B cell (primary cell): ENCODE measurements at regions not wholly inside any gene's neighbourhood (a gene's known extent, or its start where the extent isn't known, plus 50 kb on each side); places are given as distances from the start of the nearest gene placed in this dataset.

ENCODE experiments used
- ATAC-seq: fragments of 200-7000 bp; cut with Tn5 transposase; one replicate; pipeline ENCODE4 v1.10.0; 2021; ENCODE audit warnings: low read depth, mild to moderate bottlenecking, moderate number of reproducible peaks, moderate library complexity
- CTCF ChIA-PET: fragments of 350-600 bp; sonication (Branson Sonifier 250); formaldehyde crosslinking; loops from one replicate; lab custom pipeline; 2021; ENCODE audit warnings: antibody characterized with exemption, inconsistent platforms; lab: Charles Lee
- POLR2A ChIA-PET: fragments of 350-600 bp; sonication (Branson Sonifier 250); formaldehyde crosslinking; loops from one replicate; lab custom pipeline; 2021; ENCODE audit warnings: antibody characterized with exemption; lab: Charles Lee
- DNase-seq: peaks from one replicate; pipeline ENCODE4 v3.0.0; 2013
- H2AFZ ChIP-seq: 2 replicates; pipeline ENCODE4 v1.6.1; 2012; ENCODE audit warnings: mild to moderate bottlenecking, low read depth, low read length; ENCODE audit not compliant: insufficient read depth, poor library complexity, severe bottlenecking
- H3K27ac ChIP-seq, 2 donors: 1 replicate in 1 of 2; 2 replicates in 1 of 2; pipeline ENCODE4 v1.5.1; 2012 to 2013; ENCODE audit warnings: low read length in 2 of 2, mild to moderate bottlenecking in 2 of 2, moderate library complexity in 1 of 2
- H3K27me3 ChIP-seq, 4 experiments: fragments of 200-600 bp in 1 of 4; sonication (generic) in 1 of 4; replicated peaks in 1 of 4; 1 replicate in 2 of 4; 2 replicates in 2 of 4; pipeline versions ENCODE4 v1.6.1 to v1.7.0; 2013 to 2016; ENCODE audit warnings: low read length in 3 of 4, mild to moderate bottlenecking in 2 of 4, mixed read lengths in 1 of 4, moderate library complexity in 1 of 4; ENCODE audit not compliant: insufficient read depth in 4 of 4, control insufficient read depth in 3 of 4; ENCODE audit errors: control extremely low read depth in 1 of 4
- H3K36me3 ChIP-seq, 2 experiments: replicated peaks in 1 of 2; 1 replicate in 1 of 2; 2 replicates in 1 of 2; pipeline versions ENCODE4 v1.6.1 to v1.7.1; 2013; ENCODE audit warnings: low read length in 1 of 2; ENCODE audit not compliant: insufficient read depth in 2 of 2, control insufficient read depth in 1 of 2; ENCODE audit errors: control extremely low read depth in 1 of 2, extremely low read depth in 1 of 2
- H3K4me1 ChIP-seq, 2 donors: fragments of 200-600 bp in 1 of 2; sonication (generic) in 1 of 2; 1 replicate in 1 of 2; 2 replicates in 1 of 2; pipeline versions ENCODE4 v1.5.1 to v1.6.1; 2013 to 2017; ENCODE audit warnings: low read length in 2 of 2; ENCODE audit not compliant: control insufficient read depth in 2 of 2, insufficient read depth in 2 of 2
- H3K4me2 ChIP-seq: replicated peaks from 2 replicates; pipeline ENCODE3; 2012; ENCODE audit warnings: mild to moderate bottlenecking, low read depth, low read length; ENCODE audit not compliant: poor library complexity, severe bottlenecking
- H3K4me3 ChIP-seq, 5 experiments: fragments of 200-600 bp in 1 of 5; sonication (generic) in 1 of 5; 1 replicate in 3 of 5; 2 replicates in 2 of 5; pipeline versions ENCODE4 v1.5.1 to v1.7.0; 2011 to 2016; ENCODE audit warnings: low read length in 4 of 5, mild to moderate bottlenecking in 4 of 5, low read depth in 2 of 5, control low read depth in 1 of 5, moderate library complexity in 1 of 5; ENCODE audit not compliant: insufficient read depth in 1 of 5; ENCODE audit errors: control extremely low read depth in 1 of 5, extremely low read depth in 1 of 5
- H3K79me2 ChIP-seq: fragments of 200-600 bp; sonication (generic); one replicate; pipeline ENCODE4 v1.6.0; 2016; ENCODE audit warnings: low read length; ENCODE audit not compliant: control insufficient read depth, insufficient read depth
- H3K9ac ChIP-seq: fragments of 200-600 bp; sonication (generic); 2 replicates; pipeline ENCODE4 v1.6.1; 2017; ENCODE audit warnings: mild to moderate bottlenecking, low read length, moderate library complexity
- H3K9me3 ChIP-seq, 3 donors: one replicate each; pipeline versions ENCODE4 v1.6.1 to v1.7.1; 2013; ENCODE audit warnings: low read length in 2 of 3; ENCODE audit not compliant: control insufficient read depth in 2 of 3, insufficient read depth in 1 of 3; ENCODE audit errors: control extremely low read depth in 1 of 3
- H4K20me1 ChIP-seq: 2 replicates; pipeline ENCODE4 v1.6.0; 2012; ENCODE audit warnings: mild to moderate bottlenecking, low read length; ENCODE audit not compliant: insufficient read depth, control insufficient read depth, poor library complexity, severe bottlenecking
- H3K27ac Mint-ChIP-seq: one replicate; pipeline ENCODE4 v1.8.0; 2021; ENCODE audit warnings: mixed read lengths
- H3K27me3 Mint-ChIP-seq: one replicate; pipeline ENCODE4 v1.8.0; 2021; ENCODE audit warnings: mixed read lengths
- H3K4me1 Mint-ChIP-seq: one replicate; pipeline ENCODE4 v1.8.0; 2021; ENCODE audit warnings: mixed read lengths
- H3K4me3 Mint-ChIP-seq: one replicate; pipeline ENCODE4 v1.8.0; 2021; ENCODE audit warnings: mixed read lengths
- H3K9me3 Mint-ChIP-seq: one replicate; pipeline ENCODE4 v1.8.0; 2022; ENCODE audit warnings: mixed read lengths; ENCODE audit not compliant: insufficient read depth
- CTCF ChIP-seq: fragments of 200-600 bp; IDR thresholded peaks from one replicate; pipeline ENCODE4 v1.8.0; 2022; ENCODE audit warnings: antibody characterized with exemption, mild to moderate bottlenecking
- EZH2 ChIP-seq: IDR thresholded peaks from 2 replicates; pipeline ENCODE4 v1.6.1; 2012; ENCODE audit warnings: borderline replicate concordance, low read depth, mild to moderate bottlenecking, moderate library complexity, low read length; ENCODE audit not compliant: insufficient read depth, poor library complexity, severe bottlenecking
- WGBS: methylation state at CpG from one replicate; pipeline ENCODE4 v1.1.5; 2013; ENCODE audit warnings: missing lambda C conversion rate; ENCODE audit not compliant: insufficient coverage; 5-methylcytosine and 5-hydroxymethylcytosine counted together
- intact Hi-C: fragments of 100-400 bp; cut with micrococcal nuclease; formaldehyde crosslinking; loops from one replicate; pipeline ENCODE4 v1.10.0; 2022

- DNase-seq (no peak), ATAC-seq (no peak)
- Histone ChIP-seq H2AFZ (no peak overlapping the region), H3K4me2 (no peak overlapping the region), H3K4me1 (no peaks in the 10 kb centered on the region), H3K27me3 (no peaks in the 10 kb centered on the region), H3K79me2 (no peaks in the 10 kb centered on the region), H3K36me3 (no peaks in the 10 kb centered on the region), H3K9me3 (no peaks in the 10 kb centered on the region), H3K9ac (no peak overlapping the region), H3K27ac (no peak overlapping the region), H3K4me3 (no peak overlapping the region), H4K20me1 (no peaks in the 10 kb centered on the region)
- H3K4me1 Mint-ChIP-seq: no peaks in the 10 kb centered on the region
- H3K9me3 Mint-ChIP-seq: no peaks in the 10 kb centered on the region
- TF ChIP-seq EZH2: no peak
- no peak for TF ChIP-seq CTCF
- intact Hi-C loops: no loop called here
- H3K27me3 Mint-ChIP-seq: no peaks in the 10 kb centered on the region
- POLR2A ChIA-PET: no interaction called here
- no peak overlapping the region for H3K27ac Mint-ChIP-seq
- WGBS: 90% methylated on average over 7 of the region's 7 CpGs
- H3K4me3 Mint-ChIP-seq: no peak overlapping the region
- CTCF ChIA-PET: interaction anchor here (1.2 kb wide), 1 partner anchor 26 kb away, joined by 4 read pairs; no protein-coding TSS in a partner anchor
Observed at GRCh38 chr4:24395937-24396336, 188.4 kb downstream of the DHX15 start.

GRCh38 chr4:24394041-24394440 lies 190.3 kb downstream of the DHX15 start:
- H3K27me3 ChIP-seq: no peaks in the 10 kb centered on the region
- H3K79me2 ChIP-seq: no peaks in the 10 kb centered on the region
- H3K9me3 ChIP-seq: no peaks in the 10 kb centered on the region
- H3K36me3 ChIP-seq: no peaks in the 10 kb centered on the region
- H3K4me3 Mint-ChIP-seq: no peak overlapping the region
- no peaks in the 10 kb centered on the region for H3K4me1 ChIP-seq
- WGBS: 88% methylated on average over 4 of the region's 4 CpGs
- intact Hi-C loops: no loop called here
- H3K9me3 Mint-ChIP-seq: no peaks in the 10 kb centered on the region
- no peak overlapping the region for H3K9ac ChIP-seq
- H3K27ac Mint-ChIP-seq: no peak overlapping the region
- H2AFZ ChIP-seq: no peak overlapping the region
- no peak overlapping the region for H3K4me3 ChIP-seq
- POLR2A ChIA-PET: no interaction called here
- H3K4me1 Mint-ChIP-seq: no peaks in the 10 kb centered on the region
- DNase-seq (no peak), ATAC-seq (no peak)
- CTCF ChIA-PET: no interaction called here
- H4K20me1 ChIP-seq: no peaks in the 10 kb centered on the region
- no peaks in the 10 kb centered on the region for H3K27me3 Mint-ChIP-seq
- H3K4me2 ChIP-seq: no peak overlapping the region
- TF ChIP-seq EZH2 (no peak), CTCF (no peak)
- no peak overlapping the region for H3K27ac ChIP-seq
